HCT116 (cell line): ENCODE measurements at regions not wholly inside any gene's neighbourhood (a gene's known extent, or its start where the extent isn't known, plus 50 kb on each side); places are given as distances from the start of the nearest gene placed in this dataset.

Source experiments
- CEBPB ChIP-seq: IDR thresholded peaks from 2 replicates; pipeline ENCODE4 v1.6.1; 2012; ENCODE audit warnings: low read depth
- CTCF ChIP-seq, 3 experiments: fragments of 200-600 bp in 1 of 3; sonication (generic) in 1 of 3; IDR thresholded peaks in 2 of 3; conservative IDR thresholded peaks in 1 of 3; 2 replicates each; pipeline ENCODE4 v1.5.1; 2012 to 2017; ENCODE audit warnings: low read depth in 2 of 3, low read length in 2 of 3, antibody characterized with exemption in 1 of 3, borderline replicate concordance in 1 of 3, control low read depth in 1 of 3, mild to moderate bottlenecking in 1 of 3, mixed read lengths in 1 of 3, mixed run types in 1 of 3, moderate library complexity in 1 of 3; ENCODE audit not compliant: insufficient read depth in 1 of 3
- EGR1 ChIP-seq: IDR thresholded peaks from 2 replicates; pipeline ENCODE4 v1.6.1; 2012; ENCODE audit warnings: low read depth
- EZH2 ChIP-seq: fragments of 200-600 bp; sonication (generic); IDR thresholded peaks from 2 replicates; pipeline ENCODE4 v1.6.1; 2017; ENCODE audit warnings: antibody characterized with exemption, mixed run types
- POLR2AphosphoS5 ChIP-seq: IDR thresholded peaks from 2 replicates; pipeline ENCODE4 v1.6.1; 2011; ENCODE audit warnings: mild to moderate bottlenecking, low read depth, low read length, moderate library complexity
- SIN3A ChIP-seq: IDR thresholded peaks from 2 replicates; pipeline ENCODE4 v1.6.1; 2012; ENCODE audit warnings: low read depth
- TCF7L2 ChIP-seq: IDR thresholded peaks from 2 replicates; pipeline ENCODE4 v1.7.0; 2011; ENCODE audit warnings: borderline replicate concordance, inconsistent platforms; ENCODE audit not compliant: insufficient read depth, insufficient read length; ENCODE audit errors: extremely low read depth
- ZFX ChIP-seq: fragments of 450-650 bp; IDR thresholded peaks from 2 replicates; pipeline ENCODE4 v1.6.1; 2017

GRCh38 chr7:115793958-115794702, 236.4 kb downstream of the TFEC start:
- TF ChIP-seq CTCF (IDR thresholded peaks at IDR 0.05 in 2 of 3, conservative IDR thresholded peaks at IDR 0.05 in 1 of 3; ENCODE audit: borderline replicate concordance in 1 of 3, insufficient read depth in 1 of 3, low read depth in 2 of 3, low read length in 2 of 3) (no peak), TCF7L2 (no peak), POLR2AphosphoS5 (no peak), EZH2 (no peak), EGR1 (no peak), CEBPB (no peak), SIN3A (no peak), ZFX (no peak)
